PFSK-1 (cell line): ENCODE measurements at regions not wholly inside any gene's neighbourhood (a gene's known extent, or its start where the extent isn't known, plus 50 kb on each side); places are given as distances from the start of the nearest gene placed in this dataset.

Experiments used
- FOXP2 ChIP-seq: optimal IDR thresholded peaks from 2 replicates; pipeline ENCODE3; 2011; ENCODE audit warnings: borderline replicate concordance, control low read depth, inconsistent platforms; ENCODE audit not compliant: insufficient read depth; ENCODE audit errors: extremely low read length, extremely low read depth
- POLR2AphosphoS5 ChIP-seq: IDR thresholded peaks from 2 replicates; pipeline ENCODE4 v1.6.1; 2012; ENCODE audit warnings: low read depth, mild to moderate bottlenecking, control low read depth, low read length, moderate library complexity
- REST ChIP-seq, 2 experiments: IDR thresholded peaks; 2 replicates each; pipeline versions ENCODE4 v1.6.1 to v1.8.0; 2011 to 2012; ENCODE audit warnings: low read depth in 2 of 2, low read length in 2 of 2, control low read depth in 1 of 2, inconsistent platforms in 1 of 2, mild to moderate bottlenecking in 1 of 2, moderate library complexity in 1 of 2; ENCODE audit not compliant: insufficient read depth in 1 of 2
- SIN3A ChIP-seq: IDR thresholded peaks from 2 replicates; pipeline ENCODE4 v1.6.1; 2012; ENCODE audit warnings: mild to moderate bottlenecking, low read length, moderate library complexity, borderline replicate concordance; ENCODE audit not compliant: insufficient read depth
- TAF1 ChIP-seq: IDR thresholded peaks from 2 replicates; pipeline ENCODE4 v1.6.1; 2012; ENCODE audit warnings: low read length, control low read depth, borderline replicate concordance; ENCODE audit not compliant: insufficient read depth

GRCh38 chr13:105871326-105871725 is 664.1 kb downstream of the EFNB2 start:
- TF ChIP-seq POLR2AphosphoS5 (no peak), TAF1 (no peak), REST (IDR thresholded peaks at IDR 0.05; ENCODE audit: insufficient read depth in 1 of 2, low read depth in 2 of 2, low read length in 2 of 2) (no peak), FOXP2 (no peak), SIN3A (no peak)

- TF ChIP-seq REST (IDR thresholded peaks at IDR 0.05; ENCODE audit: insufficient read depth in 1 of 2, low read depth in 2 of 2, low read length in 2 of 2) (no peak), TAF1 (no peak), POLR2AphosphoS5 (no peak), FOXP2 (no peak), SIN3A (no peak)
Measured at GRCh38 chr13:105863300-105863920, 672.1 kb downstream of the EFNB2 start.

GRCh38 chr13:105848494-105848893 is 687.0 kb downstream of the EFNB2 start:
- TF ChIP-seq FOXP2 (no peak), TAF1 (no peak)

GRCh38 chr13:105847527-105848291 is 687.8 kb downstream of the EFNB2 start:
- TF ChIP-seq SIN3A (no peak), REST (IDR thresholded peaks at IDR 0.05; ENCODE audit: insufficient read depth in 1 of 2, low read depth in 2 of 2, low read length in 2 of 2) (no peak), TAF1 (no peak), FOXP2 (no peak), POLR2AphosphoS5 (no peak)

- TF ChIP-seq TAF1 (no peak), POLR2AphosphoS5 (no peak), FOXP2 (no peak), SIN3A (no peak), REST (IDR thresholded peaks at IDR 0.05; ENCODE audit: insufficient read depth in 1 of 2, low read depth in 2 of 2, low read length in 2 of 2) (no peak)
Measured at GRCh38 chr13:105846923-105847322, 688.5 kb downstream of the EFNB2 start.
